ENCODE measurements at regions not wholly inside any gene's neighbourhood (a gene's known extent, or its start where the extent isn't known, plus 50 kb on each side); places are given as distances from the start of the nearest gene placed in this dataset.

DNA sequence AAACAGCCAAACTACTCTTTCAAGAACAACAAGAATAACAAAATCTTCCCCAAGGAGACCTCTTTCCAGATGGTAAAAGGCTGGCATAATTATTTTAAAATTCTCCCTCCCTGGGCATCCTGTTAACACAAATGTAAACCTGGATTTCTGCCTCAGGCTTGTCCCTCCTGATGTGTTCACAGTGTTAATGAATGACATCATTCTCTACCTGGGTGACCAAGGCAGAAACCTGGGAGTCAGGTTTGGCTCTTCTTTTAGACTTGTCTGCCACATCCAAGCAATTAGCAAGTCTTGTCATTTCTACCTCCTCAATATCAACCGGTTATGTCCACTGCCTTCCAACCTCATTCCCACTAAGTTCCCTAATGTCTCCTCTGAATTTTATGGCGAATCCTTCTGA is 368.7 kb upstream of the TBL1XR1 start:
- no peak for TF ChIP-seq POLR2A (IDR thresholded peaks at IDR 0.05)
- TF ChIP-seq, protein P1, sequence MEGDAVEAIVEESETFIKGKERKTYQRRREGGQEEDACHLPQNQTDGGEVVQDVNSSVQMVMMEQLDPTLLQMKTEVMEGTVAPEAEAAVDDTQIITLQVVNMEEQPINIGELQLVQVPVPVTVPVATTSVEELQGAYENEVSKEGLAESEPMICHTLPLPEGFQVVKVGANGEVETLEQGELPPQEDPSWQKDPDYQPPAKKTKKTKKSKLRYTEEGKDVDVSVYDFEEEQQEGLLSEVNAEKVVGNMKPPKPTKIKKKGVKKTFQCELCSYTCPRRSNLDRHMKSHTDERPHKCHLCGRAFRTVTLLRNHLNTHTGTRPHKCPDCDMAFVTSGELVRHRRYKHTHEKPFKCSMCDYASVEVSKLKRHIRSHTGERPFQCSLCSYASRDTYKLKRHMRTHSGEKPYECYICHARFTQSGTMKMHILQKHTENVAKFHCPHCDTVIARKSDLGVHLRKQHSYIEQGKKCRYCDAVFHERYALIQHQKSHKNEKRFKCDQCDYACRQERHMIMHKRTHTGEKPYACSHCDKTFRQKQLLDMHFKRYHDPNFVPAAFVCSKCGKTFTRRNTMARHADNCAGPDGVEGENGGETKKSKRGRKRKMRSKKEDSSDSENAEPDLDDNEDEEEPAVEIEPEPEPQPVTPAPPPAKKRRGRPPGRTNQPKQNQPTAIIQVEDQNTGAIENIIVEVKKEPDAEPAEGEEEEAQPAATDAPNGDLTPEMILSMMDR (IDR thresholded peaks at IDR 0.05), result no peak

Measured in heart left ventricle (tissue), 13 donors.